IMR-90 (cell line): ENCODE measurements at regions not wholly inside any gene's neighbourhood (a gene's known extent, or its start where the extent isn't known, plus 50 kb on each side); places are given as distances from the start of the nearest gene placed in this dataset.

Experiments used
- CEBPB ChIP-seq: IDR thresholded peaks from 2 replicates; pipeline ENCODE4 v1.6.1; 2012; ENCODE audit warnings: low read depth, low read length, improper control_type of control experiment
- FOS ChIP-seq: fragments of 150-350 bp; IDR thresholded peaks from 2 replicates; pipeline ENCODE4 v1.6.1; 2016; ENCODE audit warnings: low read depth, low read length
- MAZ ChIP-seq: IDR thresholded peaks from 2 replicates; pipeline ENCODE4 v1.6.1; 2012; ENCODE audit warnings: low read depth, mild to moderate bottlenecking, low read length, improper control_type of control experiment, moderate library complexity, borderline replicate concordance
- MXI1 ChIP-seq: IDR thresholded peaks from 2 replicates; pipeline ENCODE4 v1.6.1; 2012; ENCODE audit warnings: low read depth, mild to moderate bottlenecking, low read length, moderate library complexity, borderline replicate concordance
- POLR2A ChIP-seq: IDR thresholded peaks from 2 replicates; pipeline ENCODE4 v1.6.1; 2012; ENCODE audit warnings: mild to moderate bottlenecking, low read depth, low read length
- RAD21 ChIP-seq: IDR thresholded peaks from 2 replicates; pipeline ENCODE4 v1.6.1; 2012; ENCODE audit warnings: low read length, improper control_type of control experiment
- RCOR1 ChIP-seq: IDR thresholded peaks from 2 replicates; pipeline ENCODE4 v1.6.1; 2012; ENCODE audit warnings: mild to moderate bottlenecking, low read length, improper control_type of control experiment; ENCODE audit not compliant: insufficient replicate concordance
- TF ChIP-seq, protein P1 (sequence below): conservative IDR thresholded peaks from 2 replicates; pipeline ENCODE4 v1.5.1; 2012; ENCODE audit warnings: mild to moderate bottlenecking, low read depth, low read length, improper control_type of control experiment

DNA sequence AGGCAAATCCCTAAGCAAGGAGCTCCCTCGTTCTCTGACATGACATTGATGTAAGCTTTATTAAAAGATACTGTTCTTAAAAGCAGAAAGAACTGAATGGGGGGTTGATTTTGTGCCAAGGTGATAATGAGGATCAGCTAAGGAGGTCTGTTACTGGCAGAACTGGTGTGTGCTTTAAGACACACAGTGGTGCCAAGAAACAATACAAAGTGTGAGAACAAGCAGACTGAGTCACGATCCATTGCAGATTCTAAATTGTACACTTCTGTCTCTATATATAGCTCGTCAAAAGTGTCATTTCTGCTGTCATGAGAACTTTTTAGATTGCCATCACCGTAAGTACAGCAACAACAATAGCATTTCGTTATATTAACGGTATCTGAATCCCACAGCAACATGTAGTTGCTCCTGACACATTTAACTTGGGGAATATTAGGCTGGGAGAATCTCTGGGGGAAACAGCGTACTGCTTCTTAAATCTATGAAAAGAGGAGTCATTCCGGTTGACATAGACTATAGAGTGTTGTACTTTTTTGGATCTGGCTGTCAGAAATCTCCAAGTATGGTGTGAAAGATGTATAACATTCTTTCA is 151.3 kb upstream of the PRKD1 start:
- no peak for TF ChIP-seq POLR2A
- TF ChIP-seq, protein P1, sequence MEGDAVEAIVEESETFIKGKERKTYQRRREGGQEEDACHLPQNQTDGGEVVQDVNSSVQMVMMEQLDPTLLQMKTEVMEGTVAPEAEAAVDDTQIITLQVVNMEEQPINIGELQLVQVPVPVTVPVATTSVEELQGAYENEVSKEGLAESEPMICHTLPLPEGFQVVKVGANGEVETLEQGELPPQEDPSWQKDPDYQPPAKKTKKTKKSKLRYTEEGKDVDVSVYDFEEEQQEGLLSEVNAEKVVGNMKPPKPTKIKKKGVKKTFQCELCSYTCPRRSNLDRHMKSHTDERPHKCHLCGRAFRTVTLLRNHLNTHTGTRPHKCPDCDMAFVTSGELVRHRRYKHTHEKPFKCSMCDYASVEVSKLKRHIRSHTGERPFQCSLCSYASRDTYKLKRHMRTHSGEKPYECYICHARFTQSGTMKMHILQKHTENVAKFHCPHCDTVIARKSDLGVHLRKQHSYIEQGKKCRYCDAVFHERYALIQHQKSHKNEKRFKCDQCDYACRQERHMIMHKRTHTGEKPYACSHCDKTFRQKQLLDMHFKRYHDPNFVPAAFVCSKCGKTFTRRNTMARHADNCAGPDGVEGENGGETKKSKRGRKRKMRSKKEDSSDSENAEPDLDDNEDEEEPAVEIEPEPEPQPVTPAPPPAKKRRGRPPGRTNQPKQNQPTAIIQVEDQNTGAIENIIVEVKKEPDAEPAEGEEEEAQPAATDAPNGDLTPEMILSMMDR: no peak
- TF ChIP-seq RAD21: no peak
- TF ChIP-seq MAZ: no peak
- no peak for TF ChIP-seq RCOR1
- TF ChIP-seq CEBPB: no peak
- TF ChIP-seq FOS: no peak
- TF ChIP-seq MXI1: no peak
